NCI-H2029 treated with DMSO at 0.1 percent for 48 hours (cell line): ENCODE measurements at regions not wholly inside any gene's neighbourhood (a gene's known extent, or its start where the extent isn't known, plus 50 kb on each side); places are given as distances from the start of the nearest gene placed in this dataset.
"Not testable (repeated sequence)": the region's sequence is repeated elsewhere in the genome, so short reads cannot be mapped to it uniquely, and the experiment has no call there.

Experiments
- DNase-seq: peaks from one replicate; lab custom pipeline; 2025; lab: John Stamatoyannopoulos, UW

DNA sequence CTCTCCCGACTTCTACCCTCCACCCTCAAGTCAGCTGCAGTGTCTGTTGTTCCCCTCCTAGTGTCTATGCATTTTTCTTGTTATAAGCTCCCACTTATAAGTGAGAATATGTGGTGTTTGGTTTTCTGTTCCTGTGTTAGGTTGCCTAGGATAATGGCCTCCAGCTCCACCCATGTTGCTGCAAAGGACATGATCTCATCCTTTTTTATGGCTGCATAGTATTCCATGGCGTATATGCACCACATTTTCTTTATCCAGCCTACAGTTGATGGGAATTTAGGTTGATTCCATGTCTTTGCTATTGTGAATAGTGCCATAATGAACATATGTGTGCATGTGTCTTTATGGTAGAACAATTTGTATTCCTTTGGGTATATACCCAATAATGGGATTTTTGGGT is 80.7 kb downstream of the SPTSSA start:
- DNase-seq, result not testable (repeated sequence)

DNA sequence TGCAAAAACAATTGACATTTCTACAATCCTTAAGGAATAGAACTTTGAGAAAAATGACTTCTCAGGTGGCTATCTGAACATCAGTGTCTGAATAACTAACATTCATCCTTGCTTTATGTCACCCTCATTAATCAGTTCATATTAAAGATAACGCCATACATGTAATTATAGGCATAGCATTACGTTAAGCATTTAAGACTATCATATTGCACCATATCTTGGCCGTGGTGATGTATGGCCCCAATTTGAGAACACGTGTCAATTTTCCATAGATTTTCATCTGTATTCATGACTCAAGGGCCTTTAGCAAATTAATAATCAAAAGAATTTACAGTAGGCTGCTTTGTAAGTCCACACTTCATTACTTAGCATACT is 81.6 kb downstream of the SPTSSA start:
- no peak for DNase-seq

DNA sequence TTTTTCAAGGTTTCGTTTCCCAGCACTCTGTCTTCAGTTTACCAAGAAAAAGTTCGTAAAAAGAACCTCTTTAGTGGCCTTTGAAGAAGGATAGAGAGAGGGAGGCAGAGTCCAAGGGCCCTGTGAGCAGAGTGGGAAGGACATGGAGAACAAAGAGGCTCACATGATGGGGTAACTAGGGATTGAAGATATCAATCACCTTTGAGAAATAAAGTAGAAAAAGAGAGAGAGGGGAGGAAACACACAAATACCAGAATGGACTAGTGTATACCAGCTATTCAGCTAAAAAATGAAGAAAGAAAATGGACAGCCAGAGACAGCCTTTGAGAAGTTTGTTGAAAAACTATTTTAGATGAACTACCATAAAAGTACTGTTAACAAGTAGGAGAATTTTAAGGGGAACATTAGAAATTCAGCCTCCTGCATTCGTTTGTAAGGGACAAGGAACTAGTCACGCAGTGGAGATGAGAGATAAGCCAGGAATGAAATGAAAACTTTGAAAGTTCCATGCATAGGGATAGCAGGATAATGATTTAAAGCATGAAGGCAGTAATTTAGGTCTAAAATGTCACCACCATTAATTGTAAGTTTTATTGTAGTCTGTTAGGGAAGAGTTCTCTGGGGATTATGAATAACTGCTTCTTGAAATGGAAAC is 82.1 kb downstream of the SPTSSA start:
- DNase-seq, result no peak

DNA sequence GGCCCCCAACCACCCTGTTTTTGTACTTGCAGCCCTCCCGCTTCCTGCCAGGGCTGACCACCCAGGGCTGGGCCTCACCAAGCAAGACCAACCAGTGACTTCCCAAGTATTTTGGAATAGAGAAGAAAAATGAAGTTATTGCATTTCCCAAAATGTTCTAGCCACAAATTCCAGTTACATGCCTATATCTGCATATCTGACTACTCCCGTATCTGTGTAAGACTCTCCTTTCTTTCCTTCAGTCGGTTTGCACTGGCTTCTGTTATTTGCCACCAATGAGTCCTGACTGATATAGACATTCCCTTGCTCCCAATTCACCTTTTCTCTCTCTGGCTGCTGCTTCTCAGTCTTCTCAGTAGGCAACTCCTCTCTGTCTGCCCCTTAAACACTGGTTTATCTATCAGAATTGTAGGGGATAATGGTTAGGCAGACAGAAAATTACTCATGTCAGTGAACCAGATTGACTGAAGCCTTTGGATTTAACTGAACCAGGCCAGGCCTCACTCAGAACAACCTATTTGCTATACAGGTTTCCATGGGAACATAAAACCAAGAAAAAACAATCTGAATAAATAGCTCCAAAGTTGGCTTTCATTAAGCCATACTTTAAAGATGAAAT is 85.3 kb downstream of the SPTSSA start:
- DNase-seq, result no peak

DNA sequence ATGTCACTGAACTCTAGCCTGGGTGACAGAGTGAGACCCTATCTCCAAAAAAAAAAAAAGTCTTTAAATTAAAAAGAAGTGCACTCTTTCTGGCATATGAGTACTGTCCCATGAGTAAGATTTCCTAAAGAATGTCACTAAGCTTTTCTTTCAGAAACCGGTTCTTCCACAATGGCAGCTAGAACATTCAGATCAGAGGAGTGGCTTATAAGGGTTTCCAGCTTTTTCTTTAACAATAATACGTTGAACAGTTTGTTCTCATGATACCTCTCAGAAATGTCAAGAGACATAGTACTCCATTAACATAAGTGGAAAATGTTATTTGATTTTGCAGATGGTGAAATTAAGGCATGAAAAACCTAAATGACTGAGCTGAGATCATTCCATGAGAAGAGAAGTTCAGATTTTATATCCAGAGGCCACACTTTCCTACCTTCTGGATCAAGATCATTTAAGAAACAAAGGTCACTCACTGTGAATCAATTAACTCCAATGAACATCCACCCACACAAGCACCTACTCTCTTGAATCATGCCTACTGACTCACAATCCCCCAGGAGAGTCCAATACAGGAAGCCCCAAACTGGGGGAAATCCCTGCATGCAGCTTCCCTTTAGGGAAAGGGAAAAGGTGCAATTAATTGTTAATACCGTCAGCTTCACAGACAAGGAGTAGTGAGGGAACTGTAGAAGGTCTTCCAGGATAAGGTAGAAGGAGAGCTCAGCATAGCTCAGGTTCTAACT is 86.9 kb downstream of the SPTSSA start:
- DNase-seq, result peak; percentile 29

DNA sequence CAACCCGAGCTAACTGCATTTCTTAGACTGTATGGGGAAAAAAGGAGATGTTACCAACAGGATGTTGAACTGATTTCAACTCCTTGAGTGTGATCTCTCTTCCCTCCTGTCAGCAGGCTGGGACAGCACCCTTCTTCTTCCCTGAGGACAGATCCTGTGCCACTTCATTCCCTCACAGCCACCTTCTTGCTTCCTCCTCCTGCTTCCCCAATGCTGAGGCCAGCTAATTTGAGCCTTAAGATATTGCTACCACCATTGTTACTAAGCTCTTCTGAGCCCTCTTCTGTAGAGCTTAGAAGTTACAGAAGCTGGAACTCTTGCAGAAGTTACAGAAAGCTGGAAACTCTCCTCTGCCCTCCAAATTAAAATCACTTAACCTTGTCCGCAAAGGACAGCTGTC is 88.8 kb downstream of the SPTSSA start:
- no peak for DNase-seq

DNA sequence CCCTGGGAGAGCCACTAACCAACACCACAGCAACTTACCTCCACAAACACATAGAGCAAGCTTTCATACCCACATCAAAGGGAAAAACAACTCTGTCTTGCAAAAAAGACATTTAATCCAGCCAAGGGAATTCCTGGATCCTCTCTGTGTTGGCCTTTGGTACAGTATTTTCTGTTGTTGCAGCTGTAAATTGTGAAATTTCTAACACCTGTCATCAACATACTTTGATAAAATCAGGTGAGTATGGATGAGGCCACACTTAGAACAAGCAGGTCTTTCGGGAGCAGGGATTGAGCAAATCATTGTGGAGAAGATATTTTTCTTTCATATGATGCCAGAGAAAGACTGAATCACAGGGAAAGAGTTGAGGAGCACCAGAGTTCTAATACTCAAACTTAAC is 89.3 kb downstream of the SPTSSA start:
- DNase-seq, result no peak

DNA sequence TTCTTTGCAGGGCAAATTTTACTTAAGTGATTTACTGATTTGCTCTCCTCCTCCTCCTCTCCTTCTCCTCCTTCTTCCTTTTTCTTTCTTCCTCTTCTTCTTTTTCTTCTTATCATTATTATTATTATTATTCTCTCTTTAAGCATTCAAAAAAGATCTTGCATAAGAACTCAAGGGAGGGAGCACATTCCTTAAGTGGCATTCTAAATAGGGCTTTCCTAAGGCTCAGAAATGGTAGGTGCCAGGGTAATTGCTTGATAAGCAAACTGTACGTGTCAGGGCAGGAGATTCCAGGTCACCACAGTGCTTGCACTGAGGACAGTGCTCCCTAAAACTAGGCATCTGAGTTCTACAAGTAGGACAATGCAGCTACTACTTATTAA is 92.4 kb downstream of the SPTSSA start:
- no peak for DNase-seq

DNA sequence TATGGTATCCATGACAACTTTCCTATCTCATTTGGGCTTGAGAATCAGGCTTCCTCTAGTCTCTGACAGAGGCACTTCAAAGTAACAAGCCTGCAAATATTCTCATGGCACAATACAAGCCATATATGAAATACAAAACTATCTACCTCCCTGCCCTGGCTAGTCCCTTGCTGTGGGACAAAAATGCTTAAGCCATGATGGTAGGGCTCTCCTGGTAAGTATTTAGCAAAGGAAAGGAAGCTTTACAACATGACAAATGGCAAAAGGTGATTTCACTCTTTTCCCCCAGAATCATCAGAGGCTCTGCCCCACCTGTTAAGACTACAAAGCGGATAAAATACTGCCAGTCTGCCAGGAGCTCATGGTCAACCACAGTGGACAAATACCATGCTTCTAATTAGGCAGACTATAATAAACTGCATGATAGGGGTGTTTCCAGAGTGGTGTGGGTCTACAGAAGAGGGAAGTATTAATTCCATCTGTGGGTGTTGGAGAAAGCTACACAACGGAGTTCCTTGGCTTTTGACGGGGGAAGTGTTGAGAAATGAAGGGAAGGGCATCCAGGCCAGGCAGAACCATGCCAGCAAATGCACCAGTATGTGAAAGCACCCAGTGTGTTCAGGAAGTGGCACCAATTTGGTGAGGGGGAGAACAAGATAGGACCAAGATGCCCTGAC is 92.9 kb downstream of the SPTSSA start:
- DNase-seq, result peak; percentile 38

DNA sequence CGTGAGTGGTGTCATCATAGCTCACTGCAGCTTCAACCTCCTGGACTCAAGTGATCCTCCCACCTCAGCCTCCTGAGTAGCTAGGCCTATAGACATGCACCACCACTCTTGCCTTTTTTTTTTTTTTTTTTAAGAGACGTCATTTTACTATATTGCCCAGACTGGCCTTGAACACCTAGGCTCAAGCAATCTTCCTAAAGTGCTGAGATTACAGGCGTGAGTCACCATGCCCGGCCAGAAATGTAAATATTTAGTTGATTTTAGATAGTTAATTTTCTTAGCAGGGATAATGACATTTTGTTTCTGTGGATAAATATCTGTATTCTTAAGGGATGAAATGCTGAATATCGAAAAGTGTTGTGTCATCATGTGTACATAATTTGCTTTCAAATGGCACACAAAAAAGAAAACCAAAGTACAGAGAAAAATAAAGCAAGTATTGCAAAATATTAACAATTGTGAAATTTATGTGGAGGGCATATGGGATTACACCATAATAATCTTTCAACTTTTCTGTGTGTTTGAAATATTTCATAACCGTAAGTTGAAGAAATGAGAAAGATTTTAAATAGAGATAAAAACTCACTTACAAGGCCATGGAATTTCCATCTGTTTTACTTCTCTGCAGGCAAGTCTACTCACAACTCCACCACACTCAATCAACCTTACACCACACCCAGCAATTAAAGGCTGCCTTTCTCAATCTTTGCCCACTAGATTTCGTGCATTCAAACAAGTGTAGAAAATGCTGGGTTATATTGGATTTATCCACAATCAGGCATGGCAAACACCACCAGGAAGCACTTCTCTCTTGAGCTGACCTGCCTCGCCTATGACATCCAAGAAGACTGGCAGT is 93.7 kb downstream of the SPTSSA start:
- no peak for DNase-seq

DNA sequence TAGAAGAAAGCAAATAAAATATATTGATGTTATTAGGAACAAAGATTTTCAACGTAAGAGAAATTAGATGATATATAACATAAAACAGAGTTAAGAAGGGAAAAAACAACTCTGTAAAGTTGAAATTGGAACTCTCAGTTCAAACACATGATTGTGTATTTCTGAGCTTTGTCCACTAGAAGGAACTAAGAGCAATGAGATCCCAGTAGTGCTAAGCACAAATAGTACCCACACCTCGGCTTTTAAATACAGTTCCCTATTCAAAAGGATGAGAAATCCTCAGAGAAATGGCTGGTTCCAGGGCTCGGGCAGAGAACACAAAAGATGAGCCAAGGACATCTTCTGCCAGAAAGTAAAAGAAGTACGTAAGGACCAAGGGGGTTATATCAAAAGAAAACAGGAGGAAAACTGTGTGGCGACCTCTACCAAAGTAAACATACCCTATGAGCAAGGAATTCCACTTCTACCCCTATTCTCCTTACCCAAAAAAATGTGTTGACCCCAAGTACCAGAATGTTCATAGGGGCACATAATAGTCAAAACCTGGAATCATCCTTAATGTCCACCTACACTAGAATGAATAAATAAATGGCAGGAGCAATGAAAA is 96.6 kb downstream of the SPTSSA start:
- no peak for DNase-seq

DNA sequence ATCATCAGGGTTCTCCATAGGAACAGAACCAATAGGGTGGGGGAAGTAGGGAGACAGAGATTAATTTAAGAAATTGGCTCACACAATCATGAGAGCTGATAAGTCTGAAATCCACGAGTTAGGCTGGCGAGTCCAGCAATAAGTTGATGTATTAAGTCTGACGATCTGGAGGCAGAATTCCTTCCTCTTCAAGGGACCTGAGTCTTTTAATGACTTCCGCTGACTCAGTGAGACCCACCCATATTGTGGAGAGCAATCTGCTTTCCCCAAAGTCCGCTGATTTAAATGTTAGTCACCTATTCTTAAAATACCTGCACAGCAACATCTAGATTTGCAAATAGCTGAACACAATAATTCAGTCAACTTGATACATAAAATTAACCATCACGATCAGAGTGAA is 97.8 kb downstream of the SPTSSA start:
- DNase-seq, result no peak

DNA sequence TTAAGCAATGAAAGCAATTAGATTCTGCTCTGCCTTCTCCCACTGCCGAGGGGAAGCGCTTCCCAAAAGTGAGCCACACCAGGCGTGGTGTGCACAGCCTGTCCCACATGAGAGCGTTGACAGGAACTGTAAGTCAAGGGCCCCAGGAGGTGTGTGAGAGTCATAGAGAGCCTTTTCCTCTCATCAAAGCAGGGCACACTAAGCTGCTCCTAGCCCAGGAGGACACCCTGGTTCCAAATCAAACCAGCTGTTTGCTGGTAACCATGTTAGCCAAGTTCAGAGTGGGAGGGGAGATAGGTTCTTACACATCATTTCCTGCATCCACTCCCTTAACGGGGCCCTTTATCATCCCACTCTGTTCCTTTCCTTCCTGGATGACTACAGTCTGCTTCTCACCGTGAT is 98.3 kb downstream of the SPTSSA start:
- no peak for DNase-seq

DNA sequence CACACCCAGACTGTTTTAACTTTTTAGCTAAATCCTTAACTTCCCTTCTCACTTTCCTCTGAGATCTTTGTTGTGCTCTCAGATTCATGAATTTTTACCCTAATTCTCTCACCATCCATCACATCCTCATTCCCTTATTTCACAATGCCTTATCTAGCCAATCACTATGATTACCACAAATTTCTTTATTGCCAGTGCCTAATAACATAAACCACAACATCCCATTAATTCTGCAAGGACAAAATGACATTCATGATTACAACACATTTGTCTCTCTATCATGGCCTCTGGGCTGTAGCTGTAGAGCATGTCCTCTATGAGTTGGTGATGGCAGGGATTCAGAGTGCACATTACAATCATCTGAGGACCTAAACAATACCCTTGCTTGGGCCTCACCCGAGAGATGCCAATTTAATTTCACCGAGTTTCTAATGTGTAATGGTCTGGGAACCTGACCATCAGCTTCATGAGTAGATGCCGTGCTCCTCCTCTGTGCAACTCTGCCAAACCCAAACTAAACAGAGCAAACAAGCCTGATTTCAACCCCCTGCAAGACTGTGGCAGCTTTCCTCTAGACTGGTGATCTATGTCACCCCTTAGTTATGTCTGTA is 99.3 kb downstream of the SPTSSA start:
- DNase-seq, result no peak

DNA sequence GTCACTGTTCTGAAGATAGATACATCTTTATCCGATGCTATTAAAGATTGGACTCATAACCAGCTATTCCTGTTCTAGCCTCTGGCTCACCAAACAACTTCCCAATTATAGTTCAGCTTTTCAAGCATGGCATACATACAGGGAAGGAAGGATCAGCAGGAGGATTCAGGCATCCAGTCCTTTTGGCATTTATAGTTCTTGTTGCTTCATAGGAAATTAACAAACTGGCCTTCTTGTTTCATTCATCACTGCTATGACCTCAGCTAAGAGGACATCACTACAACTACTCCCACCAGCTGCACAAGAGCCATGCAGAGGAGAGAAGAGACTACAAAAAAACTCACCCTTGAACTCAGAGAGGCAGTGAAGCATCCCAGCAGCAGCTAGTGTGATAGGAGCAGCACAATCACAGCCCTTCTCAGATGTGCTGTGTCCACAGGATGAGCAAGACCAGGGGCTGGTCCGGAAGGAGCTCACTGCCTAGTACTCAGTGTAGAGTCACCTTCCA is 100.5 kb downstream of the SPTSSA start:
- no peak for DNase-seq

DNA sequence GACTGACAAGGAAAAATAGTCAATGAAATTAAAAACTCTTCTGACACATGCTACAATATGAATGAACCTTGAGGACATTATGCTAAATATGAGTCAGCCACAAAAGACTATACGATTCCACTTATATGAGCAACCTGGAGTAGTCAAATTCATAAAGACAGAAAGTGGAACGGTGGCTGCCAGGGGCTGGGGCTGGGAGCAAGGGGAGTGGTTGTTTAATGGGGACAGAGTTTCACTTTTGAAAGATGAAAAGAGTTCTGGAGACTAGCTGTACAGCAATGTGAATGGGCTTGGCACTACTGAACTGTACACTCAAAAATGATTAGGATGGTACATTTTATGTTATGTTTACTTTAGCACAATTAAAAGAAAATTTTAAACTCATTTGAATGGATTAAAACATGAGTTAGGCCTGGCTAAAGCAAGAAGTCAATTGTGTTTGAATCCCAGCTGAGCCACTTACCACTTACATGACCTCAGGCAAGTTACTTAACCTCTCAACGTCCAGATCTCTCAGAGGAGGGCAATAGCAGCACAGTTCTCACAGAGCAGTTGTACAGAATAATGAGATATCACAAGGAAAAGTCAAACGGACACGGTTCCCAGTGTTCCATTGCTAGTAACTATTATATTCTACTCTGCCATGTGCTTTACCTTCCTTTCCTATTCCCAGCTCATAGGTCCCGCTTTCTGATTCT is 102.5 kb downstream of the SPTSSA start:
- DNase-seq, result no peak

DNA sequence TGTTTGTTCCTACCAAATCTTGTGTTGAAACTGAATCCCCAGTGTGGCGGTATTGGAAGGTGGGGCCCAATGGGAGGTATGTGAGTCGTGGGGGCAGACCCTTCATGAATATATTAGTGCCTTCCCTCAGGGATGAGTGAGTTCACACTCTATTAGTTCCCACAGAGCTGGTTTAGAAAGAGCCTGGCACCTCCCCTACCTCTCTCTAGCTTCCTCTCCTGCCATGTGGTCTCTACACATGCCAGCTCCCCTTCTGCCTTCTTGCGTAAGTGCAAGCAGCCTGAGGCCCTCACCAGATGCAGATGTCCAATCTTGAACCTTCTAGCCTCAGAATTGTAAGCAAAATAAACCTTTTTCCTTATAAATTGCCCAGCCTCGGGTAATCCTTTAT is 105.8 kb downstream of the SPTSSA start:
- DNase-seq, result no peak

DNA sequence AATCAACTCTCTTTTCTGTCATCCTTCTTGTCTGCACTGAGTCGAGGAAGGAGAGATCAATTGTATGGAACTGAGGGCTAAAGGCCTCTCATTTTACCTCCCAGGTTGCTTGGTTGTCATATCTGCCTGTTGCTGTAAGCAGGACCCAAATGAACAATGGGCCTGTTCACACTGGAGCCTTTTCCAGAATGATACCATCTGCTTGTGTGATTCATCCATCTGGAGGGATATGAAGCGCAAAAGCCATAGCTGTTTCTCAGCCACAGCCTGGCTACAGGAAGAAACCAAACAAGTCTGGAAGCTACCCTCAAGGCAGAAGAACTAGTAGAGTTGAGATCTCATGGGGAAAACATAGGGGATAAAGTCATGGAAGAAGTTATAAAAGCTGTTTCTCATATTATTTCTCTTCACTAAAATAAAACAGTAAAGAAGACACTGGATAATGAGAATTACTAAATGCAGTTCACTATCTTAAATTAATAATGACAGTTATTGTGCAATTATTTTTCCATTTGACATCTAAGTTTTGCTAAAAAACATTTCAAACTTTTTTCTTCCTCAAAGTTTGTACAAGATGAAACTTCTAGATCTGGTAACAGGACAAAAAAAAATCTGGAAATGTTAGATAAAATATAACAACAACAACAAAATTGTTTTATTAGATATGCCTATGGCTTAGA is 106.3 kb downstream of the SPTSSA start:
- DNase-seq, result no peak

DNA sequence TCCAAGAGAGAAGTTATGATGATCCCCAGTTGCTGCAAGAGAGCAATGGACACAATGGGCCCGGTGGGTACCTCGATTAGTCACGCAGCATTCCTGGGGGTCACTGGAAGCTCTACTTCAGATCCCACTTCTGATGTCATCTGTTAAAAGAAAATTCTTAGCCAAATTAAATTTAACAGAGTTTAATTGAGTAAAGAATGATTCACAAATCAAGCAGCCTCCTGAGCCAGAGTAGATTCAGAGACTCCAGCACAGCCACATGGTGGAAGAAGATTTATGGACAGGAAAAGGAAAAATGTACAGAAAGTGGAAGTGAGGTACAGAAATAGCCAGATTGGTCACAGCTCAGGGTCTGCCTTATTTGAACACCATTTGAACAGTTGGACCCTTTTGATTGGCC is 107.5 kb downstream of the SPTSSA start:
- DNase-seq, result no peak

DNA sequence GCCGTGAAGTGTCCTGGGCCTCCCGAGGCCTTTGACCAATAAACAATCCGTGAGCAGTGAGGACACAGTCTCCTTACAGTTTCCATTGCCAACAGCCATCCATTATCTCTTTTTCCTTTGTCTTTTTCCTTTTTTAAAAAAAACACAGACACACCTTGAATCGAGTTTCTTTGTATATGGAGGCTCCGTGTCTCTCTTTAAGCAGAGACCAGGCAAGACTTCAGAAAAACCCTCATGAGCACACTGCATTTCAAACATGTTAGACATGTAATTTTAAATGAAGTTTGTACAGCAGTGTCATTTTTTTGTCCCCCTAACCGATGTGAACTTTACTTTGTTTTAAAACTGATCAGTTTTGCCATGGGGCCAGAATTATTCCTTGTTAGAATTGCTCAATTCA is 111.1 kb downstream of the SPTSSA start:
- no peak for DNase-seq
